Right lobe of liver (tissue), 6 donors: ENCODE measurements at regions not wholly inside any gene's neighbourhood (a gene's known extent, or its start where the extent isn't known, plus 50 kb on each side); places are given as distances from the start of the nearest gene placed in this dataset.

Experiments
- ATAC-seq, 4 donors: fragments of 200-7000 bp; cut with Tn5 transposase; one replicate each; pipeline ENCODE4 v1.9.1; 2020; ENCODE audit warnings: mild to moderate bottlenecking in 4 of 4, moderate library complexity in 4 of 4
- DNase-seq, 3 donors: peaks; one replicate each; pipeline ENCODE4 v3.0.0-alpha.2; 2020
- H3K27ac ChIP-seq, 3 donors: fragments of 200-600 bp; one replicate each; pipeline ENCODE4 v1.8.0; 2022
- H3K27me3 ChIP-seq, 2 donors: fragments of 200-600 bp; one replicate each; pipeline ENCODE4 v1.8.0; 2022
- H3K36me3 ChIP-seq, 4 donors: fragments of 200-600 bp; sonication (generic) in 1 of 4; one replicate each; pipeline versions ENCODE4 v1.5.1 to v1.8.0; 2017 to 2022; ENCODE audit warnings: control low read depth in 1 of 4
- H3K4me1 ChIP-seq, 4 donors: fragments of 200-600 bp; sonication (generic) in 1 of 4; one replicate each; pipeline versions ENCODE4 v1.5.1 to v1.8.0; 2017 to 2022; ENCODE audit warnings: control low read depth in 1 of 4
- H3K4me3 ChIP-seq, 3 donors: fragments of 200-600 bp; one replicate each; pipeline ENCODE4 v1.8.0; 2022
- H3K9me3 ChIP-seq, 4 donors: fragments of 200-600 bp; sonication (generic) in 1 of 4; one replicate each; pipeline versions ENCODE4 v1.5.1 to v1.8.0; 2017 to 2022; ENCODE audit warnings: control low read depth in 1 of 4
- POLR2A ChIP-seq: fragments of 450-650 bp; IDR thresholded peaks from one replicate; pipeline ENCODE4 v1.6.1; 2017; ENCODE audit warnings: antibody characterized with exemption, mild to moderate bottlenecking
- WGBS: methylation state at CpG from one replicate; pipeline ENCODE4 v1.1.6; 2018; ENCODE audit warnings: low coverage, low lambda C conversion rate; ENCODE audit not compliant: insufficient coverage; ENCODE audit errors: missing lambda C conversion rate; 5-methylcytosine and 5-hydroxymethylcytosine counted together
- intact Hi-C, 2 donors: fragments of 100-400 bp; cut with DNase I; formaldehyde crosslinking; loops; one replicate each; pipeline versions ENCODE4 v1.11.2 to v1.14.1; 2022
- TF ChIP-seq, protein P1 (sequence below), 4 donors: fragments of 200-600 bp in 3 of 4; fragments of 450-650 bp in 1 of 4; IDR thresholded peaks; one replicate each; pipeline versions ENCODE4 v1.5.1 to v1.8.0; 2016 to 2022; ENCODE audit warnings: antibody characterized with exemption in 4 of 4, mild to moderate bottlenecking in 2 of 4
- donor health status: DM: no; HTN: yes; CAD: no.
- donor health status: DM: no; HTN: no; CAD: no.
- donor health status: DM: no; HTN: no; CAD: no.
- donor health status: DM: no; HTN: yes; CAD: no.
- donor health status: DM: no; HTN: yes; CAD: no.

DNA sequence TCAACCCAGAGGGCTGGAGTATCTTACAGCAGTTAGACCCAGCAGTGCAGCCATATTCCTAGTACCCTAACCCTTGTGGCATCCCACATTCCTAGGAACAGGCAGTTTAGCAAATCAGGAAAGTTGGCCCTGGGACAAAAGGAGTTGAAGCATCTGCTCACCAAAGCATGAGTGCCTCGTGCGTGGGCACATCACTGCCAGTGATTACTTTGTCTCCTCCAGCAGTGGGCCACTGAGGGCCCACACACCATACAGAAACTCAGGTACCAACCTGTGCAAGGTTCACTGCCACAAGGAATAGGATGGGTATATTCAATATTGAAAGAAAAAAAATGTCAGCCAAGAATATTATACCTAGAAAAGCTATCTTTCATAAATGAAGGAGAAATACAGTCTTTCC lies 227.5 kb upstream of the CNTN5 start:
- no peak for DNase-seq
- Histone ChIP-seq H3K4me1 (no peaks in the 10 kb centered on the region), H3K9me3 (no peaks in the 10 kb centered on the region), H3K36me3 (no peaks in the 10 kb centered on the region), H3K4me3 (no peak overlapping the region), H3K27me3 (no peaks in the 10 kb centered on the region), H3K27ac (no peak overlapping the region)
- ATAC-seq: no peak
- WGBS: 40% methylated on average over 1 of the region's 2 CpGs
- intact Hi-C loops: no loop called here
- no peak for TF ChIP-seq POLR2A
- TF ChIP-seq, protein P1, sequence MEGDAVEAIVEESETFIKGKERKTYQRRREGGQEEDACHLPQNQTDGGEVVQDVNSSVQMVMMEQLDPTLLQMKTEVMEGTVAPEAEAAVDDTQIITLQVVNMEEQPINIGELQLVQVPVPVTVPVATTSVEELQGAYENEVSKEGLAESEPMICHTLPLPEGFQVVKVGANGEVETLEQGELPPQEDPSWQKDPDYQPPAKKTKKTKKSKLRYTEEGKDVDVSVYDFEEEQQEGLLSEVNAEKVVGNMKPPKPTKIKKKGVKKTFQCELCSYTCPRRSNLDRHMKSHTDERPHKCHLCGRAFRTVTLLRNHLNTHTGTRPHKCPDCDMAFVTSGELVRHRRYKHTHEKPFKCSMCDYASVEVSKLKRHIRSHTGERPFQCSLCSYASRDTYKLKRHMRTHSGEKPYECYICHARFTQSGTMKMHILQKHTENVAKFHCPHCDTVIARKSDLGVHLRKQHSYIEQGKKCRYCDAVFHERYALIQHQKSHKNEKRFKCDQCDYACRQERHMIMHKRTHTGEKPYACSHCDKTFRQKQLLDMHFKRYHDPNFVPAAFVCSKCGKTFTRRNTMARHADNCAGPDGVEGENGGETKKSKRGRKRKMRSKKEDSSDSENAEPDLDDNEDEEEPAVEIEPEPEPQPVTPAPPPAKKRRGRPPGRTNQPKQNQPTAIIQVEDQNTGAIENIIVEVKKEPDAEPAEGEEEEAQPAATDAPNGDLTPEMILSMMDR (IDR thresholded peaks at IDR 0.05): no peak

DNA sequence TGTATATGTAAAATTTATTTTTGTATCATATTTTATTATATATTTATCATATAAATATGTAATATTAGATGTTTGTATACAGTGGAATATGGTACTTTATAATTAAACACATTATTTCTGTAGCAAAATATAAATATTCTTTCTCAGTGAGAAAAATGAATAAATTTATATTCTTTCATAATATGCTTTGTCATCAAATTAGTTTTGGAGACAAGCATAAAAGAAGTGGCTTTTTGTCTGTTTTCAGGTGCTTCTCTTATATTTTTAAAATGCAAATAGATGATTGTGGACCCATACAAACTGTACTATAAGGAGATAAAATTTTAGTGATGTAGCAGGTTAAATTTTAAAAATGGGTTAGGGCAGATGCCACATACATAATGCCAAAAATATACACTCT lies 222.4 kb upstream of the CNTN5 start:
- TF ChIP-seq POLR2A: no peak
- TF ChIP-seq, protein P1 (IDR thresholded peaks at IDR 0.05): no peak
- ATAC-seq (no peak), DNase-seq (no peak)
- Histone ChIP-seq H3K27me3 (no peaks in the 10 kb centered on the region), H3K36me3 (no peaks in the 10 kb centered on the region), H3K9me3 (no peaks in the 10 kb centered on the region), H3K27ac (no peak overlapping the region), H3K4me1 (no peaks in the 10 kb centered on the region), H3K4me3 (no peak overlapping the region)
- intact Hi-C loops: no loop called here

DNA sequence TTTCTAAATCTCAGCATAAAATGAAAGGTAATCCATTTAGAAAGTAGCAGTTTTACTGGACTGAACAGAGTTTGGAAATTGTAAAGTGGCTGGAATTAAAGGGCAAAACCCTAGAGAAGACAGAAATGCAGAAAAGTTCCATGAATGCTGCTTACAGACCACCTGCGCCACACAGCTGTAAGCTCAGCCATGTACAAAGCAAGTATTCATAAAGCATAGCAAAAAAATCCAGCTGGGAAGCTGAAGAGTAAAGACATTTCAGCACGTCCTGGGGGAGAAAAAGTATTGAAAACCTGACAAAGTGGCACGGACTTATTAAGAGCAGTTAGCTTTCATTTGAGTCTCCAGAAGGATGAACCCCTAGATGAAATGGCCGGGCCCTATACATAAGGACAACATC lies 220.1 kb upstream of the CNTN5 start:
- H3K27me3 ChIP-seq: no peaks in the 10 kb centered on the region
- WGBS: 67% methylated on average over 4 of the region's 4 CpGs
- ATAC-seq: no peak
- no peak overlapping the region for H3K4me3 ChIP-seq
- intact Hi-C loops: no loop called here
- H3K27ac ChIP-seq: no peak overlapping the region
- TF ChIP-seq POLR2A: no peak
- TF ChIP-seq, protein P1 (IDR thresholded peaks at IDR 0.05): no peak
- H3K4me1 ChIP-seq: no peaks in the 10 kb centered on the region
- H3K36me3 ChIP-seq: no peaks in the 10 kb centered on the region
- H3K9me3 ChIP-seq: no peaks in the 10 kb centered on the region
- DNase-seq: no peak

DNA sequence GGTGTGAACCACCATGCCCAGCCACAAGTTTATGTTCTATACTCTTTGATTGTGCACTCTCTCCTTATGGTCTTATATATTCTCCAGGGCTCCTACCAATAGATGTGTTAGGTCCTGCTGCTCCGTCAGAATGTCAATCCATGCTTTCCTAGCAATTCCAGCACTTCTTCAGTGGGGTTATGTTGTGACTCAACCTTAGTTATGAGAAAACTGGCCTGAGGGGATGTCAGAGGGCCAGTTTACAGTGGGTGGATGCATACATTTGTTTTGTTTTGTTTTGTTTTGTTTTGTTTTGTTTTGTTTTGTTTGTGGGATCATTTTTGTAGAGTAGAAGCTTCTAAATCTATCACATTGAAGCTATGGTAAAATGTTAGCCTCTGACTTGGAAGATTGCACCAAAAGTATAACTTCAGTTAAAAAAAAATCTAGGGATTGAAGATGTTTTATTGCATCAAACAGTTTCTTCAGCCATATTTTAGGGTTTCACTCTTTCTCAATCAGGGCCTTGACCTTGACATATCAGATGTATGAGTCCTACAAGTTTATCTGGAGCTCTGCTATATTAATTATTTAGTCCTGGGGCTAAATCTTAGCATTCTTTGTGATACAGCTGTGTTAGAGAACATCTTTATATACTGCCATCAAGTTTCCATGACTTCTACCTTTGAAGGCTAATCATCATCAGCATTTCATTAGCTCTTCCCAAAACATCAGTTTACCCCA lies 191.6 kb upstream of the CNTN5 start:
- H3K36me3 ChIP-seq: no peaks in the 10 kb centered on the region
- TF ChIP-seq, protein P1 (IDR thresholded peaks at IDR 0.05): no peak
- no peak for TF ChIP-seq POLR2A
- no peaks in the 10 kb centered on the region for H3K27me3 ChIP-seq
- H3K4me3 ChIP-seq: no peak overlapping the region
- no peak overlapping the region for H3K27ac ChIP-seq
- intact Hi-C loops: no loop called here
- DNase-seq (no peak), ATAC-seq (no peak)
- no peaks in the 10 kb centered on the region for H3K4me1 ChIP-seq
- H3K9me3 ChIP-seq: no peaks in the 10 kb centered on the region
- WGBS: 57% methylated on average over 1 of the region's 1 CpG

DNA sequence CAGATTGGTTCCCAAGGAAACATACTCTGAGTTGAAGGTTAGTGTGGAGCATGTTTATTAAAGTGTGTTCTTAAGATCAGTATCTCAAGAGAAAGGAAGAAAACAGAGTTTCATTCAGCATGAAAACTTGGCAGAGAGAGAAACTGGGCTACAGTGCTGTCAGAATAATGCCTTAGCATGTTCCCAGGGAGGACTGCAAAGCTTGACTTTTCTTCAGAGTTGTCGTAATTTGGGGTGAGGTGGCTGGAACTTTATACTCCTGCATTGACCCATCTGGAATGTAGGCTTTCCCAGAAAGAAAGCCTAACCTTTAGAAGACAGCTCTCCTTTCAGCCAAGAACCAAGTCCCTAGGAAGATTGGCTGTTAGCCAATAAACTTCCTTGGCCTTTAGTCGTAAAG lies 190.8 kb upstream of the CNTN5 start:
- ATAC-seq: no peak
- Histone ChIP-seq H3K9me3 (no peaks in the 10 kb centered on the region), H3K4me3 (no peak overlapping the region), H3K27ac (no peak overlapping the region), H3K36me3 (no peaks in the 10 kb centered on the region), H3K27me3 (no peaks in the 10 kb centered on the region), H3K4me1 (no peaks in the 10 kb centered on the region)
- intact Hi-C loops: no loop called here
- 80% methylated on average over 1 of the region's 2 CpGs for WGBS
- no peak for DNase-seq
- no peak for TF ChIP-seq POLR2A
- TF ChIP-seq, protein P1 (IDR thresholded peaks at IDR 0.05): no peak
